GM19455 (cell line): ENCODE measurements at regions not wholly inside any gene's neighbourhood (a gene's known extent, or its start where the extent isn't known, plus 50 kb on each side); places are given as distances from the start of the nearest gene placed in this dataset.
"Not testable (repeated sequence)": the region's sequence is repeated elsewhere in the genome, so short reads cannot be mapped to it uniquely, and the experiment has no call there.

Experiments
- ATAC-seq: cut with Tn5 transposase; IDR thresholded peaks from one replicate; pipeline ENCODE4 v1.9.1; 2021; ENCODE audit not compliant: unreplicated experiment

DNA sequence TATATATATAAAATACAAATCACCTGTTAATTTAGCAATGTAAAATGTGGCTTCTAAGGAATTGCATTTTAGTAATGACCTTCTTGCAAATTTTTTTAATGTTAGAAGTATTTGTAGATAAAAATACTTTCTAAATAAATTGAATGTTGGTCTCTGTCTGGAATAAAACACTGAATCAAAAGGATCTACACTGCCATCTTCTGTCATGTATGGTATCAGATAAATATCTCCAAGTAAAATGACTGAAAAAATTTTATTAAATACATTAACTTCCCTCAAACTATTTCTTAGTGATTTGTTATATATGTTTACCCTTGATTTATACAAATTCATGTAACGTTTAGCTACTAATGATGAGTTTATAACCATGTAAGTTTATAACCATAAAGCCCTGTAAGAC, 2029.3 kb downstream of the MRPL39 start:
- ATAC-seq: no peak

DNA sequence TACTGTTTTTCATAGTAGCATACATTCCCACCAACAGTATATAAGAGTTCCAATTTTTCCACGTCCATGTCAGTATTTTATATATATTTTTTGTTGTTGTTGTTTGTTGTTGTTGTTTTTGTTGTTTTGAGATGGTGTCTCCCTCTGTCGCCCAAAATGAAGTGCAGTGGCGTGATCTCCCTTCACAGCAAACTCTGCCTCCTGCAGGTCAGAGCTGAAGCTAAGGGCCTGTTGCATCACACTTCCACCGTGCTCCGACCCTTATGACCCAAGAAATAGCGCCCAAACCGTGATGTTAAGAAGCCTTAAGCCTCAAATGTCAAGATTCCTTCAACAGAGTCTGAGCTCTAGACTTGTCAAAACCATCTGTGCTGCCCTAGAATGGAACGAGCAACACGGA, 2032.3 kb downstream of the MRPL39 start:
- ATAC-seq: no peak

DNA sequence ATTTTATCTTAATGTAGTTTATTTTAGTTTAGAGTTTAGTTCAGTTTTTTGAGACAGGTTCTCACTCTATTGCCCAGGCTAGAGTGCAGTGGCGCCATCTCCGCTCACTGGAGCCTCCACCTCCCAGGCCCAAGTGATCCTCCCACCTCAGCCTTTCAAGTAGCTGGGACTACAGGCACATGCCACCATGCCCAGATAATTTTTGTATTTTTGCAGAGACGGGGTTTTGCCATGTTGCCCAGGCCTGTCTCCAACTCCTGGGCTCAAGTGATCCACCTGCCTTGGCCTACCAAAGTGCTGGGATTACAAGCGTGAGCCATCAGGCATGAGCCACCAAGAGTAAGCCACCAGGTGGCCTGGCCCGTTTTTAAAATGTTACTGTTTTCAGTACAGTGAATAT, 2058.4 kb downstream of the MRPL39 start:
- not testable (repeated sequence) for ATAC-seq

DNA sequence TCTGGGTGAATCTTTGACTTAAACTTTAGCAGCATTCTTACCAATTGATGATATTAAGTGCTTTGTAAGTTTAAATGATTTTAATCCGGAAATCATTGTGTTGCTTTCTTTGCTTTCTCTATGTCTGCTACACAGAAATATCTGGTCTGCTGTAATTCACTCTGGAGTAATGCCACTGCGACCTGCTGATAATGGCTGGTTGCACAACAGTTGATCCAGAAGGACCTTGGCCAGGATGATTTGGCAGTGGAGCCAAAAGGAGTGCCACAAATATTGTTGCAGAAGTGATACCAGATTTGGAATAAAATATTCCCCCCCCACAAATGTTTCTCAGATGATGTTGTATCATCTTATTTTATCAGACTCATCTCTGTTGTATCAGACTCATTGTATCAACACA, 2063.9 kb downstream of the MRPL39 start:
- no peak for ATAC-seq

DNA sequence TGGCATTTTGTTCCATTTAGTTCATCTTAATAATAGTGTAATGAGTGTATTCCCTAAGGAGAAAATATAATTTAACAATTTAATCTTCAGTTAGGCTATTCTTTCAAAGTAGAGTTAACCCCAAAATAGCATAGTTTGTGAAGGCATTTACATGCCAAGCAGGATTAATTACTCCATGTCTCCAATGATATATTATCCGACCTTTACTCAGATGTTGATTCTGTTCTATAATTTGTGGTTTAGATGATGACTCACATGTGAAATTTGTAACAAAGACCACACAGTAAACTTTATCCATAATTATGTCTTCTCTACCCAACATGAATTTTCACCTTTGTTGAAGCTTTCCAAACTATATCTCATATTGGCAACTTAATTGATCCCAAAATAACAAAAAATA, 2065.2 kb downstream of the MRPL39 start:
- ATAC-seq: no peak

- ATAC-seq: no peak
Observed at GRCh38 chr21:23541571-23541970, 2065.7 kb downstream of the MRPL39 start.

GRCh38 chr21:23534850-23535249, 2072.4 kb downstream of the MRPL39 start:
- no peak for ATAC-seq

DNA sequence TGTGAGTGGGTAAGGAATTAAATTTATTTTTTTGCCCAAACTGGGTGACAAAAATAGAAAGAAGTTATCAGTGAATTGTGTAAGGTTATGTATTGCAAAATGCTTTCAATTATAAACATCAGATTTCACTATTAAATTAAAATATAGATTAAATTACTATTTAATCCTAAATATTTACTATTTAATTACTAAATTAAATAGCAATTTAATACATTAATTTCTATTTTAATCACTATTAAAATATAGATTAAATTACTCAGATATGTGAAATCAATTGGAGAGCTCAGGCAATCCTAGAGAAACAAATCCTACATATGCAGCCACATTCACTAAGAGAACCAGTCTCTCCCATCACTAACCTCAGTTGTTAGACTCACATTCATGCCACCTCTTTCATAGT, 2075.8 kb downstream of the MRPL39 start:
- ATAC-seq: no peak

DNA sequence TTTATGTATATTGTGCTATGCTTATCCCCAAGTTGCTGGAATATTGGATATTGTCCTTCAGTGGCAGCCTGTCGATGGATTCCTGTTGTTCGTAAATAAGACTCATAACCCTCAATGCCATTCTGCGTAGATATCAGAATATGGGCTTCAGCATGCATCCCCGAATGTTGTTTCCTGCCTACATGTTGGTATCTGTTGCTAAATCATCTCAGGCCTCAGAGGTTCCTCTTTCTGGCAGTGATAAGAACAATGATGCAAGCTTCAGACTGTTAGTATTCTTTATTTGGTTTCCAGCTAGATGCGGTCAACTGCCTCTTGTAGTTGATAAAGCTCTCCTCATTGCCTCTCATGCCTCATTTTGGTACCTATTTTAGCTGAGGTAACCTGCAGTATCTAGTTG, 2082.6 kb downstream of the MRPL39 start:
- ATAC-seq: no peak

DNA sequence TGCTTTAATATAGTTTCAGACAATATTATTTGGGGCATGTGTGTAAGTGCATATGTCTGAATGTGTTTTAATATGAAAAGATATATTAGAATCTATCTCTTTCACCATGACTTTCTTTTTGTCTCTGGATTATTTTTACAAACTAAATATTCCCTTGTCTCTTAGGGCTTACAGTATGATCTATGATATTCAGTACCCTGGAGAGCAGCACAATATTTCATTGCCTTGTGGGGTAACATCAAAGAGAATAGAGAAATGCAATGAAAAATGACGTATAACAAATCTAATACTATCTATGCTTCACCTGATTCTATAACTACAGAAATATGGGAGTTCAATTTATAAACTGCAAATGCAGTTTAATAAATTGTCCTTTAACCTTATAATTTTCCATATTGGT, 2084.5 kb downstream of the MRPL39 start:
- ATAC-seq: no peak

- ATAC-seq: no peak
Observed at GRCh38 chr21:23507501-23507900, 2099.8 kb downstream of the MRPL39 start.

- ATAC-seq: no peak
Observed at GRCh38 chr21:23496729-23497128, 2110.6 kb downstream of the MRPL39 start.

GRCh38 chr21:23488245-23488644, 2119.0 kb downstream of the MRPL39 start:
- no peak for ATAC-seq

DNA sequence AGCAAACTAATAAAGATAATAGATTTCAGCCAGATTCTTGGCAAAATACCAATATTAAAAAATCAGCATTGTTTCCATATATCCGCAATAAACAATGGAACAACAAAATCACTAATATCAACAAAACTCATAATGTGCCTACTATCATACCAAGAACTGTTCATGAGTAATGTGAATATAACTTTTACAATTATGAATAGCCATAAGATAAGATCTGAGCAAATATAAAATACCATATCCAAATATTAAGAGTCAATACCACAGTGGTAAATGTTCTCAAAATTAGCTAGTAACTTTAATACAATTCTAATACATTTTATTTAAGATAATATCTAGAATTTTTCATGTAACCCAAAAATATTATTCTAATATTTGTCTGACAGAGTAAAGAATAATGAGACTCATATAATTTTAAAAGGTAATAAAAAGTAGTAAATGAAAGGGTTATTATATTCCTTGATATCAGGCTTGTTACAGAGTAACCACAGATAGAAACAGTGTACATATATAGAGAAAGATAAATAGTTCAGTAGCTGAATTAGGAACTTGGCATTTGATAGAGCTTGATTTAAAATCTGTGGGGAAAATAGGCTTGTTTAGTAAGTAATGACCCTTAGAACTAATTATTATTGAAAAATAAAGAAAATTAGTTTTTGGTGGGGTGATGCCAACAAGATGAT, 2126.6 kb downstream of the MRPL39 start:
- ATAC-seq: no peak

GRCh38 chr21:23478381-23478780, 2128.9 kb downstream of the MRPL39 start:
- ATAC-seq: no peak

GRCh38 chr21:23475281-23476219, 2131.7 kb downstream of the MRPL39 start:
- no peak for ATAC-seq

- no peak for ATAC-seq
Observed at GRCh38 chr21:23471877-23472276, 2135.4 kb downstream of the MRPL39 start.

GRCh38 chr21:23463365-23463764, 2143.9 kb downstream of the MRPL39 start:
- ATAC-seq: no peak

DNA sequence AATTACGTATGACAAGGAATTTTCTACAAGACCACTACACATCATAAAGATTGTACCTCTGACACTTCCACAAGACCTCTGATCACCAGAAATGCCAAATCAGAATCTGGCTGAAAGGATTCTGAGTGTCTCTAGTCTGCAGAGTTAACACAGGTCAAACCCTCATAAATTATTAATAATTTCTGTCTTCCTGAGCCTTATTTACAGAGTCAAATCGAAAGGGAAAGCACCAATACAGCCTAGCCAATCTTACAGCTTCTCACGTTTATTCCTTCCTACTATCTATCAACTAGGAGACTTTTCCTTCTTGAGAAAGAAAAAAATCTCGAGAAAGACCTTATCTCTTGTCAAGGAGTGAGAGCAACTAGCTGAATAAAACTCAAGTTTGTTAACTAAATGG, 2151.6 kb downstream of the MRPL39 start:
- no peak for ATAC-seq

GRCh38 chr21:23452384-23453083, 2154.7 kb downstream of the MRPL39 start:
- no peak for ATAC-seq

- ATAC-seq: no peak
Observed at GRCh38 chr21:23445307-23445706, 2162.0 kb downstream of the MRPL39 start.

DNA sequence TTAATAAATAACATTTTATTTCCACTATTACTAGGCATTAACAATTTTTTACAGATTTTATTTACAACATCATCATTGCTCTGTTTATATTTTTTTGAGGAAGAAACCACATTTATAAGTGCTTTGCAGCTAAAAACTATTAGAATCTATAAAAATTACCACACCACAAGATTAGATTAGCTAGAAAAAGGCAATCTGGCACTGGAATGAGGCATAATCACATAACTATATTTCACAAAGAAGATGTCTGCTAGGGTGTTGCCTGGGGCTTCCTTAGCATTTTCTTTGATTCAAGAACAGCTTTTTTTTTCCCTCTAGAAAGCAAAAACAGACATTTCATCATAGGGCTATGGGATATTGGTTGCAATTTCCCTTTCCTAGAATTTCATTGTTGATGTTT, 2169.2 kb downstream of the MRPL39 start:
- no peak for ATAC-seq
